D721Med (cell line): ENCODE measurements at regions not wholly inside any gene's neighbourhood (a gene's known extent, or its start where the extent isn't known, plus 50 kb on each side); places are given as distances from the start of the nearest gene placed in this dataset.

Experiments used
- DNase-seq: peaks from one replicate; pipeline ENCODE4 v3.0.0; 2011; ENCODE audit warnings: low spot score; ENCODE audit not compliant: insufficient read length
- FAIRE-seq: peaks from 2 replicates; lab custom pipeline; 2011; peaks lifted over from hg19 to GRCh38; lab: Jason Lieb, UNC
- CTCF ChIP-seq: IDR thresholded peaks from 2 replicates; pipeline ENCODE4 v1.5.1; 2012; ENCODE audit warnings: mild to moderate bottlenecking, control low read depth; ENCODE audit not compliant: insufficient read depth; ENCODE audit errors: missing control alignments

- DNase-seq, result no peak
- TF ChIP-seq CTCF, result no peak
- FAIRE-seq, result no peak
These were observed 246.3 kb upstream of the PREP start for GRCh38 chr6:105649192-105649591.

- no peak for TF ChIP-seq CTCF
- no peak for DNase-seq
- no peak for FAIRE-seq
These were observed 245.4 kb upstream of the PREP start for GRCh38 chr6:105648276-105648675.

- DNase-seq, result no peak
- FAIRE-seq, result no peak
These were observed 243.5 kb upstream of the PREP start for GRCh38 chr6:105646391-105646867.

GRCh38 chr6:105645958-105646357 lies 243.1 kb upstream of the PREP start:
- DNase-seq, result no peak
- no peak for FAIRE-seq
- no peak for TF ChIP-seq CTCF

More at GRCh38 chr6:105646391-105646867, 243.5 kb upstream of the PREP start:
- no peak for TF ChIP-seq CTCF

- no peak for FAIRE-seq
- DNase-seq, result no peak
- no peak for TF ChIP-seq CTCF
These were observed 242.3 kb upstream of the PREP start for GRCh38 chr6:105645156-105645555.

GRCh38 chr6:105644691-105645090 lies 241.8 kb upstream of the PREP start:
- DNase-seq (no peak), FAIRE-seq (no peak)

More at GRCh38 chr6:105644691-105645090, 241.8 kb upstream of the PREP start:
- no peak for TF ChIP-seq CTCF
